ENCODE measurements at regions not wholly inside any gene's neighbourhood (a gene's known extent, or its start where the extent isn't known, plus 50 kb on each side); places are given as distances from the start of the nearest gene placed in this dataset.

- intact Hi-C loops (cut with DNase I) = no loop called here
- DNase-seq = peak in 1 of 5 donors; percentile 51
- Histone ChIP-seq H3K36me3 (ENCODE audit: control insufficient read depth in 2 of 3, insufficient read depth in 3 of 3, low read length in 3 of 3) (no peaks in the 10 kb centered on the region), H3K27me3 (ENCODE audit: control insufficient read depth, insufficient read depth, low read length) (no peaks in the 10 kb centered on the region), H3K27ac (ENCODE audit: low read depth in 2 of 2, low read length in 2 of 2) (no peak overlapping the region), H3K9me3 (ENCODE audit: control insufficient read depth in 2 of 3, insufficient read depth in 1 of 3, low read length in 3 of 3) (no peaks in the 10 kb centered on the region), H3K4me1 (ENCODE audit: control insufficient read depth in 2 of 3, insufficient read depth in 2 of 3, low read depth in 1 of 3, low read length in 3 of 3) (peaks cover 0 to 5% (median 4%) of the 10 kb centered on the region in 3 donors), H3K4me3 (ENCODE audit: low read length in 3 of 3) (no peak overlapping the region), H3K9ac (ENCODE audit: low read length in 3 of 3) (no peak overlapping the region)
- FAIRE-seq = no peak
- TF ChIP-seq, protein P1, sequence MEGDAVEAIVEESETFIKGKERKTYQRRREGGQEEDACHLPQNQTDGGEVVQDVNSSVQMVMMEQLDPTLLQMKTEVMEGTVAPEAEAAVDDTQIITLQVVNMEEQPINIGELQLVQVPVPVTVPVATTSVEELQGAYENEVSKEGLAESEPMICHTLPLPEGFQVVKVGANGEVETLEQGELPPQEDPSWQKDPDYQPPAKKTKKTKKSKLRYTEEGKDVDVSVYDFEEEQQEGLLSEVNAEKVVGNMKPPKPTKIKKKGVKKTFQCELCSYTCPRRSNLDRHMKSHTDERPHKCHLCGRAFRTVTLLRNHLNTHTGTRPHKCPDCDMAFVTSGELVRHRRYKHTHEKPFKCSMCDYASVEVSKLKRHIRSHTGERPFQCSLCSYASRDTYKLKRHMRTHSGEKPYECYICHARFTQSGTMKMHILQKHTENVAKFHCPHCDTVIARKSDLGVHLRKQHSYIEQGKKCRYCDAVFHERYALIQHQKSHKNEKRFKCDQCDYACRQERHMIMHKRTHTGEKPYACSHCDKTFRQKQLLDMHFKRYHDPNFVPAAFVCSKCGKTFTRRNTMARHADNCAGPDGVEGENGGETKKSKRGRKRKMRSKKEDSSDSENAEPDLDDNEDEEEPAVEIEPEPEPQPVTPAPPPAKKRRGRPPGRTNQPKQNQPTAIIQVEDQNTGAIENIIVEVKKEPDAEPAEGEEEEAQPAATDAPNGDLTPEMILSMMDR (IDR thresholded peaks at IDR 0.05; ENCODE audit: borderline replicate concordance, extremely low read depth, insufficient read depth) = no peak
These were observed 415.9 kb upstream of the CADM1 start for GRCh38 chr11:115920092-115920461.

DNA sequence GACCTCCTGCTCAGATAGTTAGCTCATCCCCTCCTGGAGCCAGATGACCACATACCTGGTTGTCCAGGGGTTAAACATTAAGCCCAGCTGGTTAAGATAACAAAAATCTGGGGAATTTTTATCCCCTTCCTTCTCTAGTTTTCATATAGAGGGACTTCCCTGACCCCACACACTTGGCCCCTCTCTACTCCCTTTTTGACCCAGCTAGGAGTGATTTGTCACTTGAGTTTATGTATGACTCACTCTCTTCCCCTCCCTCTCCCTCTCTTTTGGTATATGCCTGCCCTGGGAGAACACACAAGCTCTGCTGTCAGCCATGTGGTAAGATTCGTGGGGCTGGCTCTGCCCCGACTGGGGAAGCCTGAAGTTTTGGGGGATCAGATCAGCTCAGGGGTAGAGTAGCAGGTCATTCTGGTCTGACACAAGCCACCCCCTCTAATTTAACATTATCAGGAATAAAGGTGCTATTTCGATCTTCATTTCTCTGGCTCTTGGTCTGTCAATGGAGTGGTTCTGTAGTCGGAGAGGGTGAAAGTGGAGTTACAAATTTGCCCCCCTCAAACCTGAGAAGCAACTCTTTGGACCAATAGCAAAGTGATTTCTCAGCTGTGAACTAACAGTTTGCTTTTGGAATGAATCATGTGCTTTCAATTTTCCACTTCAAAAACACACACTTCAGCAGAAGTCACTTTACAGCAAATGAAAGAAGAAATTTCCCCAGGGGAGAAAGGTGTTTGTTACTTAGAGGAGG, 415.3 kb upstream of the CADM1 start:
- peak in 4 of 5 donors; percentile 29 to 79 (median 66) for DNase-seq
- peaks cover 0 to 5% (median 4%) of the 10 kb centered on the region in 3 donors for H3K4me1 ChIP-seq (ENCODE audit: control insufficient read depth in 2 of 3, insufficient read depth in 2 of 3, low read depth in 1 of 3, low read length in 3 of 3)
- H3K27me3 ChIP-seq (ENCODE audit: control insufficient read depth, insufficient read depth, low read length) = no peaks in the 10 kb centered on the region
- intact Hi-C loops (cut with DNase I) = no loop called here
- peak overlapping the region in 1 of 2 donors; percentile 26 for H3K27ac ChIP-seq (ENCODE audit: low read depth in 2 of 2, low read length in 2 of 2)
- no peak for FAIRE-seq
- no peaks in the 10 kb centered on the region for H3K9me3 ChIP-seq (ENCODE audit: control insufficient read depth in 2 of 3, insufficient read depth in 1 of 3, low read length in 3 of 3)
- no peak overlapping the region for H3K4me3 ChIP-seq (ENCODE audit: low read length in 3 of 3)
- no peak overlapping the region for H3K9ac ChIP-seq (ENCODE audit: low read length in 3 of 3)
- no peaks in the 10 kb centered on the region for H3K36me3 ChIP-seq (ENCODE audit: control insufficient read depth in 2 of 3, insufficient read depth in 3 of 3, low read length in 3 of 3)
- TF ChIP-seq, protein P1 (IDR thresholded peaks at IDR 0.05; ENCODE audit: borderline replicate concordance, extremely low read depth, insufficient read depth) = no peak

DNA sequence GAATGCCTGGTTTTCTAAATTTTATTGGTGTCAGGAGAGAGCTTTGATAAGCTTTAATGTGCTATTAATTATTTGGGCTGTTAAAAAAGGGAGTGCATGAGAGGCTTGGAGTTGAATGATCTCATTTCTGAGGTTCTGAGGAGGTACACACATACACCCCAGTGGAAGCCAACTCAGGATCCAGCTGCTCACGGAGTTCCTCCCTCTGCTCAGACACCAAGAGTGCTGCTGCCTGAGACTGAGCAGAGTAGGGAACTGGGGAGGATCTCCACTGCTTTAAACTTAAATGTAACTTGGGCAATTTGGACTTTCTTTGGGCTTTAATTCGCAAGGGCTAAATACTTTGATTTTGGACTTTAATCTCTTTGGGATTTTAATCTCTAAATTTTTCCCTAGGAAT, 414.4 kb upstream of the CADM1 start:
- H3K9ac ChIP-seq (ENCODE audit: low read length in 3 of 3) = no peak overlapping the region
- DNase-seq (no peak), FAIRE-seq (no peak)
- H3K4me1 ChIP-seq (ENCODE audit: control insufficient read depth in 2 of 3, insufficient read depth in 2 of 3, low read depth in 1 of 3, low read length in 3 of 3) = peaks cover 0 to 5% (median 4%) of the 10 kb centered on the region in 3 donors
- no peak overlapping the region for H3K27ac ChIP-seq (ENCODE audit: low read depth in 2 of 2, low read length in 2 of 2)
- no peaks in the 10 kb centered on the region for H3K9me3 ChIP-seq (ENCODE audit: control insufficient read depth in 2 of 3, insufficient read depth in 1 of 3, low read length in 3 of 3)
- intact Hi-C loops (cut with DNase I) = no loop called here
- no peak overlapping the region for H3K4me3 ChIP-seq (ENCODE audit: low read length in 3 of 3)
- no peaks in the 10 kb centered on the region for H3K27me3 ChIP-seq (ENCODE audit: control insufficient read depth, insufficient read depth, low read length)
- H3K36me3 ChIP-seq (ENCODE audit: control insufficient read depth in 2 of 3, insufficient read depth in 3 of 3, low read length in 3 of 3) = no peaks in the 10 kb centered on the region
- TF ChIP-seq, protein P1 (IDR thresholded peaks at IDR 0.05; ENCODE audit: borderline replicate concordance, extremely low read depth, insufficient read depth) = no peak
